Fibroblast of lung (primary cell): ENCODE measurements at regions not wholly inside any gene's neighbourhood (a gene's known extent, or its start where the extent isn't known, plus 50 kb on each side); places are given as distances from the start of the nearest gene placed in this dataset.

Experiments
- DNase-seq, 2 donors: peaks; one replicate each; pipeline versions ENCODE4 v3.0.0 to v3.0.0-alpha.2; 2010; ENCODE audit warnings: low read depth in 2 of 2
- H2AFZ ChIP-seq: 2 replicates; pipeline ENCODE4 v1.5.1; 2012; ENCODE audit warnings: low read length, control low read depth, inconsistent platforms
- H3K27ac ChIP-seq: 2 replicates; pipeline ENCODE4 v1.5.1; 2011; ENCODE audit warnings: low read length, control low read depth; ENCODE audit not compliant: insufficient read depth
- H3K27me3 ChIP-seq: 2 replicates; pipeline ENCODE4 v1.5.1; 2011; ENCODE audit warnings: mild to moderate bottlenecking, low read length; ENCODE audit not compliant: control insufficient read depth, insufficient read depth
- H3K36me3 ChIP-seq: 2 replicates; pipeline ENCODE4 v1.5.1; 2011; ENCODE audit warnings: low read length; ENCODE audit not compliant: control insufficient read depth, insufficient read depth
- H3K4me1 ChIP-seq: 2 replicates; pipeline ENCODE4 v1.5.1; 2011; ENCODE audit warnings: low read length; ENCODE audit not compliant: control insufficient read depth, insufficient read depth; ENCODE audit errors: extremely low read depth
- H3K4me2 ChIP-seq: 2 replicates; pipeline ENCODE4 v1.5.1; 2011; ENCODE audit warnings: low read length, control low read depth; ENCODE audit not compliant: insufficient read depth; ENCODE audit errors: extremely low read depth
- H3K4me3 ChIP-seq, 4 experiments: fragments of 200-600 bp in 1 of 4; sonication (generic) in 1 of 4; replicated peaks in 1 of 4; 2 replicates each; pipeline ENCODE4 v1.5.1; 2011 to 2016; ENCODE audit warnings: low read length in 4 of 4, low read depth in 3 of 4, mild to moderate bottlenecking in 3 of 4, control low read depth in 2 of 4, inconsistent platforms in 1 of 4, mixed read lengths in 1 of 4; ENCODE audit not compliant: insufficient read depth in 1 of 4; ENCODE audit errors: control extremely low read depth in 1 of 4
- H3K79me2 ChIP-seq: 2 replicates; pipeline ENCODE4 v1.5.1; 2012; ENCODE audit warnings: mild to moderate bottlenecking, low read length, inconsistent platforms; ENCODE audit not compliant: control insufficient read depth, insufficient read depth
- H3K9ac ChIP-seq: 2 replicates; pipeline ENCODE4 v1.5.1; 2011; ENCODE audit warnings: mild to moderate bottlenecking, low read length, control low read depth; ENCODE audit not compliant: insufficient read depth
- H3K9me3 ChIP-seq: 2 replicates; pipeline ENCODE4 v1.5.1; 2012; ENCODE audit warnings: low read depth, low read length; ENCODE audit not compliant: control insufficient read depth, insufficient read depth
- H4K20me1 ChIP-seq: 2 replicates; pipeline ENCODE4 v1.5.1; 2011; ENCODE audit warnings: low read length; ENCODE audit not compliant: control insufficient read depth, insufficient read depth; ENCODE audit errors: extremely low read depth
- EZH2 ChIP-seq: IDR thresholded peaks from 2 replicates; pipeline ENCODE4 v1.5.1; 2012; ENCODE audit warnings: low read length, control low read depth, mild to moderate bottlenecking; ENCODE audit errors: missing control alignments
- TF ChIP-seq, protein P1 (sequence below), 2 donors: IDR thresholded peaks in 1 of 2; conservative IDR thresholded peaks in 1 of 2; 1 replicate in 1 of 2; 2 replicates in 1 of 2; pipeline ENCODE4 v1.5.1; 2011 to 2012; ENCODE audit warnings: low read length in 2 of 2, control low read depth in 1 of 2, inconsistent platforms in 1 of 2, low read depth in 1 of 2, mild to moderate bottlenecking in 1 of 2

GRCh38 chr14:26959972-26960660, 362.3 kb upstream of the NOVA1 start:
- no peak overlapping the region for H3K27ac ChIP-seq
- H4K20me1 ChIP-seq, result no peaks in the 10 kb centered on the region
- no peak overlapping the region for H2AFZ ChIP-seq
- H3K27me3 ChIP-seq, result no peaks in the 10 kb centered on the region
- DNase-seq, result no peak
- no peaks in the 10 kb centered on the region for H3K36me3 ChIP-seq
- TF ChIP-seq EZH2, result no peak
- TF ChIP-seq, protein P1, sequence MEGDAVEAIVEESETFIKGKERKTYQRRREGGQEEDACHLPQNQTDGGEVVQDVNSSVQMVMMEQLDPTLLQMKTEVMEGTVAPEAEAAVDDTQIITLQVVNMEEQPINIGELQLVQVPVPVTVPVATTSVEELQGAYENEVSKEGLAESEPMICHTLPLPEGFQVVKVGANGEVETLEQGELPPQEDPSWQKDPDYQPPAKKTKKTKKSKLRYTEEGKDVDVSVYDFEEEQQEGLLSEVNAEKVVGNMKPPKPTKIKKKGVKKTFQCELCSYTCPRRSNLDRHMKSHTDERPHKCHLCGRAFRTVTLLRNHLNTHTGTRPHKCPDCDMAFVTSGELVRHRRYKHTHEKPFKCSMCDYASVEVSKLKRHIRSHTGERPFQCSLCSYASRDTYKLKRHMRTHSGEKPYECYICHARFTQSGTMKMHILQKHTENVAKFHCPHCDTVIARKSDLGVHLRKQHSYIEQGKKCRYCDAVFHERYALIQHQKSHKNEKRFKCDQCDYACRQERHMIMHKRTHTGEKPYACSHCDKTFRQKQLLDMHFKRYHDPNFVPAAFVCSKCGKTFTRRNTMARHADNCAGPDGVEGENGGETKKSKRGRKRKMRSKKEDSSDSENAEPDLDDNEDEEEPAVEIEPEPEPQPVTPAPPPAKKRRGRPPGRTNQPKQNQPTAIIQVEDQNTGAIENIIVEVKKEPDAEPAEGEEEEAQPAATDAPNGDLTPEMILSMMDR (conservative IDR thresholded peaks at IDR 0.05 in 1 of 2, IDR thresholded peaks at IDR 0.05 in 1 of 2; ENCODE audit: low read depth in 1 of 2, low read length in 2 of 2), result no peak
- H3K79me2 ChIP-seq, result no peaks in the 10 kb centered on the region
- H3K4me3 ChIP-seq, result no peak overlapping the region
- H3K9ac ChIP-seq, result no peak overlapping the region
- no peaks in the 10 kb centered on the region for H3K4me1 ChIP-seq
- no peaks in the 10 kb centered on the region for H3K9me3 ChIP-seq
- H3K4me2 ChIP-seq, result no peak overlapping the region

- Histone ChIP-seq H2AFZ (no peak overlapping the region), H3K4me2 (no peak overlapping the region), H3K4me3 (no peak overlapping the region), H3K9ac (no peak overlapping the region), H3K27ac (no peak overlapping the region), H3K4me1 (no peaks in the 10 kb centered on the region), H3K36me3 (no peaks in the 10 kb centered on the region), H3K27me3 (no peaks in the 10 kb centered on the region), H4K20me1 (no peaks in the 10 kb centered on the region), H3K9me3 (no peaks in the 10 kb centered on the region), H3K79me2 (no peaks in the 10 kb centered on the region)
- TF ChIP-seq, protein P1 (conservative IDR thresholded peaks at IDR 0.05 in 1 of 2, IDR thresholded peaks at IDR 0.05 in 1 of 2; ENCODE audit: low read depth in 1 of 2, low read length in 2 of 2), result no peak
- TF ChIP-seq EZH2, result no peak
- peak; percentile 23 to 52 for DNase-seq
Measured at GRCh38 chr14:26963711-26964110, 365.9 kb upstream of the NOVA1 start.

GRCh38 chr14:26965490-26965889, 367.7 kb upstream of the NOVA1 start:
- no peak overlapping the region for H3K4me2 ChIP-seq
- H3K4me1 ChIP-seq, result no peaks in the 10 kb centered on the region
- H3K79me2 ChIP-seq, result no peaks in the 10 kb centered on the region
- no peak overlapping the region for H3K4me3 ChIP-seq
- TF ChIP-seq, protein P1 (conservative IDR thresholded peaks at IDR 0.05 in 1 of 2, IDR thresholded peaks at IDR 0.05 in 1 of 2; ENCODE audit: low read depth in 1 of 2, low read length in 2 of 2), result no peak
- no peak for TF ChIP-seq EZH2
- no peak for DNase-seq
- H3K9me3 ChIP-seq, result no peaks in the 10 kb centered on the region
- no peak overlapping the region for H2AFZ ChIP-seq
- H3K36me3 ChIP-seq, result no peaks in the 10 kb centered on the region
- H3K27me3 ChIP-seq, result no peaks in the 10 kb centered on the region
- no peaks in the 10 kb centered on the region for H4K20me1 ChIP-seq
- H3K27ac ChIP-seq, result no peak overlapping the region
- H3K9ac ChIP-seq, result no peak overlapping the region
